Loucy (cell line): ENCODE measurements at regions not wholly inside any gene's neighbourhood (a gene's known extent, or its start where the extent isn't known, plus 50 kb on each side); places are given as distances from the start of the nearest gene placed in this dataset.

ENCODE experiments used
- CTCF ChIP-seq: fragments of 200-600 bp; sonication (generic); conservative IDR thresholded peaks from 2 replicates; pipeline ENCODE4 v1.5.1; 2014; ENCODE audit warnings: mild to moderate bottlenecking, antibody characterized with exemption, low read length
- EZH2phosphoT487 ChIP-seq: fragments of 200-600 bp; IDR thresholded peaks from 2 replicates; pipeline ENCODE4 v1.6.1; 2018; ENCODE audit warnings: antibody characterized with exemption, mild to moderate bottlenecking, moderate library complexity, borderline replicate concordance

GRCh38 chr2:144774809-144775208 is 254.9 kb upstream of the ZEB2 start:
- no peak for TF ChIP-seq CTCF
- no peak for TF ChIP-seq EZH2phosphoT487
